ENCODE measurements at regions not wholly inside any gene's neighbourhood (a gene's known extent, or its start where the extent isn't known, plus 50 kb on each side); places are given as distances from the start of the nearest gene placed in this dataset.

- Mint-ChIP-seq H3K9me3 (ENCODE audit: unreplicated experiment) (no peaks in the 10 kb centered on the region), H3K27me3 (ENCODE audit: unreplicated experiment) (peaks cover 4% of the 10 kb centered on the region), H3K4me1 (ENCODE audit: unreplicated experiment) (no peaks in the 10 kb centered on the region), H3K4me3 (ENCODE audit: unreplicated experiment) (no peak overlapping the region), H3K36me3 (ENCODE audit: unreplicated experiment) (no peaks in the 10 kb centered on the region), H3K27ac (ENCODE audit: unreplicated experiment) (no peak overlapping the region)
- DNase-seq (ENCODE audit: extremely low spot score, unreplicated experiment), result no peak
- TF ChIP-seq CTCF (IDR thresholded peaks at IDR 0.05), result no peak
Measured at GRCh38 chr14:36429692-36430091, 90.3 kb downstream of the NKX2-1 start.

GRCh38 chr14:36428350-36428749 lies 91.7 kb downstream of the NKX2-1 start:
- no peaks in the 10 kb centered on the region for H3K36me3 Mint-ChIP-seq (ENCODE audit: unreplicated experiment)
- no peak for DNase-seq (ENCODE audit: extremely low spot score, unreplicated experiment)
- no peaks in the 10 kb centered on the region for H3K9me3 Mint-ChIP-seq (ENCODE audit: unreplicated experiment)
- no peak overlapping the region for H3K4me3 Mint-ChIP-seq (ENCODE audit: unreplicated experiment)
- H3K4me1 Mint-ChIP-seq (ENCODE audit: unreplicated experiment), result no peaks in the 10 kb centered on the region
- H3K27ac Mint-ChIP-seq (ENCODE audit: unreplicated experiment), result no peak overlapping the region
- no peak for TF ChIP-seq CTCF (IDR thresholded peaks at IDR 0.05)
- no peaks in the 10 kb centered on the region for H3K27me3 Mint-ChIP-seq (ENCODE audit: unreplicated experiment)

GRCh38 chr14:36426836-36427235 lies 93.2 kb downstream of the NKX2-1 start:
- Mint-ChIP-seq H3K27me3 (ENCODE audit: unreplicated experiment) (no peaks in the 10 kb centered on the region), H3K4me1 (ENCODE audit: unreplicated experiment) (no peaks in the 10 kb centered on the region), H3K4me3 (ENCODE audit: unreplicated experiment) (no peak overlapping the region), H3K27ac (ENCODE audit: unreplicated experiment) (no peak overlapping the region), H3K36me3 (ENCODE audit: unreplicated experiment) (no peaks in the 10 kb centered on the region), H3K9me3 (ENCODE audit: unreplicated experiment) (no peaks in the 10 kb centered on the region)
- no peak for TF ChIP-seq CTCF (IDR thresholded peaks at IDR 0.05)
- no peak for DNase-seq (ENCODE audit: extremely low spot score, unreplicated experiment)

GRCh38 chr14:36426113-36426512 lies 93.9 kb downstream of the NKX2-1 start:
- Mint-ChIP-seq H3K27me3 (ENCODE audit: unreplicated experiment) (no peaks in the 10 kb centered on the region), H3K4me3 (ENCODE audit: unreplicated experiment) (no peak overlapping the region), H3K27ac (ENCODE audit: unreplicated experiment) (no peak overlapping the region), H3K4me1 (ENCODE audit: unreplicated experiment) (no peaks in the 10 kb centered on the region), H3K9me3 (ENCODE audit: unreplicated experiment) (no peaks in the 10 kb centered on the region), H3K36me3 (ENCODE audit: unreplicated experiment) (no peaks in the 10 kb centered on the region)
- DNase-seq (ENCODE audit: extremely low spot score, unreplicated experiment), result no peak
- TF ChIP-seq CTCF (IDR thresholded peaks at IDR 0.05), result no peak

- Mint-ChIP-seq H3K9me3 (ENCODE audit: unreplicated experiment) (no peaks in the 10 kb centered on the region), H3K4me3 (ENCODE audit: unreplicated experiment) (no peak overlapping the region), H3K27ac (ENCODE audit: unreplicated experiment) (no peak overlapping the region), H3K27me3 (ENCODE audit: unreplicated experiment) (no peaks in the 10 kb centered on the region), H3K4me1 (ENCODE audit: unreplicated experiment) (no peaks in the 10 kb centered on the region), H3K36me3 (ENCODE audit: unreplicated experiment) (no peaks in the 10 kb centered on the region)
- no peak for DNase-seq (ENCODE audit: extremely low spot score, unreplicated experiment)
- no peak for TF ChIP-seq CTCF (IDR thresholded peaks at IDR 0.05)
Measured at GRCh38 chr14:36424478-36425102, 95.4 kb downstream of the NKX2-1 start.
